AG04449 (cell line): ENCODE measurements at regions not wholly inside any gene's neighbourhood (a gene's known extent, or its start where the extent isn't known, plus 50 kb on each side); places are given as distances from the start of the nearest gene placed in this dataset.

Source experiments
- CTCF ChIA-PET: fragments of 350-600 bp; formaldehyde crosslinking; extraction: SDS; loops from one replicate; lab custom pipeline; 2021; ENCODE audit warnings: antibody characterized with exemption; lab: Yijun Ruan, JAX
- POLR2A ChIA-PET: fragments of 400-600, 350-600 bp; formaldehyde crosslinking; extraction: SDS; loops from one replicate; lab custom pipeline; 2020; ENCODE audit warnings: antibody characterized with exemption, inconsistent platforms; lab: Yijun Ruan, JAX
- DNase-seq: peaks from one replicate; pipeline ENCODE4 v3.0.0-alpha.2; 2010; ENCODE audit warnings: low read depth, low spot score
- H3K4me3 ChIP-seq: 2 replicates; pipeline ENCODE4 v1.5.1; 2011; ENCODE audit warnings: low read depth, mild to moderate bottlenecking, control low read depth, low read length
- CTCF ChIP-seq: IDR thresholded peaks from one replicate; pipeline ENCODE4 v1.5.1; 2011; ENCODE audit warnings: mild to moderate bottlenecking, moderate library complexity, low read length, control low read depth, inconsistent platforms; ENCODE audit not compliant: insufficient read depth; ENCODE audit errors: missing control alignments

DNA sequence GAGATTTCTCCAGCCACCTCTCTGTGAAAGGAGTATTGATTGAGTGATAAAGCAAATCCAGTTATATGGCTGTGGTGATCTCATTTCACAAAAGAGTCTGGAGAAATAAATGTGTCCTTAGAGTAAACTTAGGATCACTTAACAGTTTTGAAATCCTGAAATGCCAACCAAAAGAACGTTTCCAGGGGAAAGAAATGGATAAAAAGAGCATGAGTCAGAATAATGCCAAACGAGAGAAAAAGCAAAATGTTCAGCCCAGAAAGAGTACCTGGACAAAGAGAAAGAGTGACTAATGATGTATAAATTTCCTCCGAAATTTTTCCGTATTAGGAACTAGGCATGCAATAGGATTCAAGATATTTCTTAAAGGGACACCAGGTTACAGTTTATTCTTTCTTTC is 463.1 kb upstream of the CDH10 start:
- no peak for DNase-seq
- TF ChIP-seq CTCF: no peak
- ChIA-PET CTCF (no interaction called here), POLR2A (no interaction called here)
- no peak overlapping the region for H3K4me3 ChIP-seq

GRCh38 chr5:25099538-25099937 is 454.8 kb upstream of the CDH10 start:
- CTCF ChIA-PET: no interaction called here
- H3K4me3 ChIP-seq: no peak overlapping the region
- TF ChIP-seq CTCF: no peak
- POLR2A ChIA-PET: no interaction called here
- no peak for DNase-seq

GRCh38 chr5:25095261-25095660 is 450.5 kb upstream of the CDH10 start:
- POLR2A ChIA-PET: no interaction called here
- no peak for DNase-seq
- H3K4me3 ChIP-seq: no peak overlapping the region
- CTCF ChIA-PET: no interaction called here
- no peak for TF ChIP-seq CTCF

GRCh38 chr5:25094219-25094618 is 449.4 kb upstream of the CDH10 start:
- ChIA-PET CTCF (no interaction called here), POLR2A (no interaction called here)
- no peak for DNase-seq
- TF ChIP-seq CTCF: no peak
- no peak overlapping the region for H3K4me3 ChIP-seq

- CTCF ChIA-PET: no interaction called here
- TF ChIP-seq CTCF: no peak
- no peak overlapping the region for H3K4me3 ChIP-seq
- POLR2A ChIA-PET: no interaction called here
- no peak for DNase-seq
These were observed 447.1 kb upstream of the CDH10 start for GRCh38 chr5:25091921-25092320.

DNA sequence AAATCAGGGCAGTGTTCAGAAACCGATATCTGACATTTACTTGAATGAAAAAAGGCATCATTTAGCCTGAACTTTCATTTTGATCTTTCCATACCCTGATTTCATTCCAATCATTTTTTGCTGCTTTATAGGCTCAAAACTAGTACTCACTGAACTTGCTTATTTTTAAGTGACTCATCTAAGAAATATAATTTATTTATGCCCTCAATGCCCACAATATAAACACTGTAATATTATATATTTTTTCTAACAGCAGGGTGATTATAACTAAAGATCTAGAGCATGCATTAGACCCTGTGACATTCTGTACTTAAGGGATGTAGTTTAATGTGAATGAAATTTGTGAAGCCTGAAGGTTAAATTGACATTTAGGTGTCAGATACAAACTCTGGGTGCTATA is 446.1 kb upstream of the CDH10 start:
- no peak overlapping the region for H3K4me3 ChIP-seq
- TF ChIP-seq CTCF: no peak
- DNase-seq: no peak
- POLR2A ChIA-PET: no interaction called here
- CTCF ChIA-PET: no interaction called here
